Liver (tissue), 8 donors: ENCODE measurements at regions not wholly inside any gene's neighbourhood (a gene's known extent, or its start where the extent isn't known, plus 50 kb on each side); places are given as distances from the start of the nearest gene placed in this dataset.

ENCODE experiments used
- DNase-seq: peaks from one replicate; pipeline ENCODE4 v3.0.0-alpha.2; 2017; ENCODE audit warnings: low spot score
- H3K27ac ChIP-seq, 2 donors: one replicate each; pipeline ENCODE4 v1.7.0; 2013; ENCODE audit warnings: inconsistent platforms in 2 of 2, low read length in 2 of 2, control low read depth in 1 of 2, low read depth in 1 of 2, mild to moderate bottlenecking in 1 of 2
- H3K27me3 ChIP-seq, 4 donors: one replicate each; pipeline versions ENCODE4 v1.6.1 to v1.7.0; 2013; ENCODE audit warnings: low read length in 3 of 4, inconsistent platforms in 1 of 4, mild to moderate bottlenecking in 1 of 4, moderate library complexity in 1 of 4; ENCODE audit not compliant: control insufficient read depth in 4 of 4, insufficient read depth in 4 of 4
- H3K36me3 ChIP-seq, 4 donors: one replicate each; pipeline versions ENCODE4 v1.6.1 to v1.7.0; 2013; ENCODE audit warnings: low read length in 3 of 4, mild to moderate bottlenecking in 3 of 4, low read depth in 1 of 4, moderate library complexity in 1 of 4; ENCODE audit not compliant: control insufficient read depth in 4 of 4, insufficient read depth in 3 of 4
- H3K4me1 ChIP-seq, 4 donors: one replicate each; pipeline versions ENCODE4 v1.6.1 to v1.7.0; 2013; ENCODE audit warnings: low read length in 3 of 4, mild to moderate bottlenecking in 3 of 4, moderate library complexity in 1 of 4; ENCODE audit not compliant: control insufficient read depth in 4 of 4, insufficient read depth in 4 of 4
- H3K4me3 ChIP-seq, 3 donors: one replicate each; pipeline versions ENCODE4 v1.6.1 to v1.7.0; 2013; ENCODE audit warnings: low read length in 3 of 3, control low read depth in 1 of 3, low read depth in 1 of 3, mild to moderate bottlenecking in 1 of 3
- H3K9ac ChIP-seq, 2 donors: one replicate each; pipeline ENCODE4 v1.7.0; 2013; ENCODE audit warnings: low read length in 2 of 2, mild to moderate bottlenecking in 2 of 2, moderate library complexity in 2 of 2, control low read depth in 1 of 2, low read depth in 1 of 2
- H3K9me3 ChIP-seq, 4 donors: one replicate each; pipeline versions ENCODE4 v1.6.1 to v1.7.0; 2013; ENCODE audit warnings: low read length in 3 of 4; ENCODE audit not compliant: control insufficient read depth in 4 of 4
- ATF3 ChIP-seq: IDR thresholded peaks from 2 replicates; pipeline ENCODE4 v1.6.1; 2016; ENCODE audit warnings: antibody characterized with exemption
- EGR1 ChIP-seq, 2 donors: IDR thresholded peaks; 2 replicates each; pipeline ENCODE4 v1.6.1; 2016 to 2018; ENCODE audit warnings: antibody characterized with exemption in 2 of 2, low read depth in 2 of 2
- FOXA1 ChIP-seq: IDR thresholded peaks from 2 replicates; pipeline ENCODE4 v1.6.1; 2016; ENCODE audit warnings: antibody characterized with exemption
- FOXA2 ChIP-seq: IDR thresholded peaks from 2 replicates; pipeline ENCODE4 v1.6.1; 2016; ENCODE audit warnings: antibody characterized with exemption
- GABPA ChIP-seq, 2 donors: IDR thresholded peaks in 1 of 2; conservative IDR thresholded peaks in 1 of 2; 2 replicates each; pipeline ENCODE4 v1.6.1; 2016; ENCODE audit warnings: antibody characterized with exemption in 2 of 2, mild to moderate bottlenecking in 1 of 2, moderate library complexity in 1 of 2
- HNF4A ChIP-seq, 2 donors: conservative IDR thresholded peaks; 2 replicates each; pipeline ENCODE4 v1.6.1; 2016; ENCODE audit warnings: antibody characterized with exemption in 2 of 2, mild to moderate bottlenecking in 2 of 2
- HNF4G ChIP-seq: IDR thresholded peaks from 2 replicates; pipeline ENCODE4 v1.6.1; 2016; ENCODE audit warnings: antibody characterized with exemption
- JUND ChIP-seq, 2 donors: IDR thresholded peaks; 2 replicates each; pipeline ENCODE4 v1.6.1; 2016; ENCODE audit warnings: antibody characterized with exemption in 2 of 2
- MAX ChIP-seq: IDR thresholded peaks from 2 replicates; pipeline ENCODE4 v1.6.1; 2016; ENCODE audit warnings: antibody characterized with exemption
- NR2F2 ChIP-seq: IDR thresholded peaks from 2 replicates; pipeline ENCODE4 v1.6.1; 2016; ENCODE audit warnings: antibody characterized with exemption
- RAD21 ChIP-seq, 2 donors: IDR thresholded peaks; 2 replicates each; pipeline ENCODE4 v1.6.1; 2016; ENCODE audit warnings: antibody characterized with exemption in 2 of 2, mild to moderate bottlenecking in 2 of 2
- RXRA ChIP-seq, 2 donors: IDR thresholded peaks; 2 replicates each; pipeline ENCODE4 v1.6.1; 2017 to 2018; ENCODE audit warnings: antibody characterized with exemption in 2 of 2, mild to moderate bottlenecking in 1 of 2
- SP1 ChIP-seq: IDR thresholded peaks from 2 replicates; pipeline ENCODE4 v1.6.1; 2018; ENCODE audit warnings: antibody characterized with exemption, mild to moderate bottlenecking
- TAF1 ChIP-seq: conservative IDR thresholded peaks from 2 replicates; pipeline ENCODE4 v1.6.1; 2016; ENCODE audit warnings: antibody characterized with exemption, mild to moderate bottlenecking
- YY1 ChIP-seq: IDR thresholded peaks from 2 replicates; pipeline ENCODE4 v1.6.1; 2016; ENCODE audit warnings: antibody characterized with exemption, mild to moderate bottlenecking
- WGBS: extraction: QIAGEN DNeasy Blood & Tissue Kit; methylation state at CpG from one replicate; pipeline ENCODE4 v1.1.7; 2013; 5-methylcytosine and 5-hydroxymethylcytosine counted together
- TF ChIP-seq, protein P1 (sequence below): IDR thresholded peaks from 2 replicates; pipeline ENCODE4 v1.6.1; 2016; ENCODE audit warnings: antibody characterized with exemption
- TF ChIP-seq, protein P2 (sequence below): IDR thresholded peaks from 2 replicates; pipeline ENCODE4 v1.6.1; 2016; ENCODE audit warnings: antibody characterized with exemption, mild to moderate bottlenecking
- TF ChIP-seq, protein P3 (sequence below): fragments of 150-350 bp; IDR thresholded peaks from 2 replicates; pipeline ENCODE4 v1.5.1; 2017; ENCODE audit warnings: improper control_type of control experiment, low read depth, low read length; ENCODE audit not compliant: missing input control
- donor health status: healthy.
- donor health status: healthy.
- donor health status: healthy.
- donor health status: healthy.
- donor health status: healthy.

GRCh38 chr3:25053360-25053759, 374.7 kb upstream of the RARB start:
- TF ChIP-seq ATF3 (no peak), TAF1 (no peak), HNF4A (conservative IDR thresholded peaks at IDR 0.05) (peak; percentile 84), HNF4G (peak; percentile 16), SP1 (peak; percentile 59), MAX (peak; percentile 27), RXRA (IDR thresholded peaks at IDR 0.05) (peak; percentile 31 to 66), JUND (IDR thresholded peaks at IDR 0.05) (peak in 1 of 2 donors; percentile 49), EGR1 (IDR thresholded peaks at IDR 0.05; ENCODE audit: low read depth in 2 of 2) (no peak), FOXA2 (peak; percentile 14), RAD21 (IDR thresholded peaks at IDR 0.05) (peak; percentile 17 to 33), YY1 (peak; percentile 39), GABPA (IDR thresholded peaks at IDR 0.05 in 1 of 2, conservative IDR thresholded peaks at IDR 0.05 in 1 of 2) (no peak)
- TF ChIP-seq, protein P1, sequence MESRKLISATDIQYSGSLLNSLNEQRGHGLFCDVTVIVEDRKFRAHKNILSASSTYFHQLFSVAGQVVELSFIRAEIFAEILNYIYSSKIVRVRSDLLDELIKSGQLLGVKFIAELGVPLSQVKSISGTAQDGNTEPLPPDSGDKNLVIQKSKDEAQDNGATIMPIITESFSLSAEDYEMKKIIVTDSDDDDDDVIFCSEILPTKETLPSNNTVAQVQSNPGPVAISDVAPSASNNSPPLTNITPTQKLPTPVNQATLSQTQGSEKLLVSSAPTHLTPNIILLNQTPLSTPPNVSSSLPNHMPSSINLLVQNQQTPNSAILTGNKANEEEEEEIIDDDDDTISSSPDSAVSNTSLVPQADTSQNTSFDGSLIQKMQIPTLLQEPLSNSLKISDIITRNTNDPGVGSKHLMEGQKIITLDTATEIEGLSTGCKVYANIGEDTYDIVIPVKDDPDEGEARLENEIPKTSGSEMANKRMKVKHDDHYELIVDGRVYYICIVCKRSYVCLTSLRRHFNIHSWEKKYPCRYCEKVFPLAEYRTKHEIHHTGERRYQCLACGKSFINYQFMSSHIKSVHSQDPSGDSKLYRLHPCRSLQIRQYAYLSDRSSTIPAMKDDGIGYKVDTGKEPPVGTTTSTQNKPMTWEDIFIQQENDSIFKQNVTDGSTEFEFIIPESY, result peak; percentile 30
- whole genome bisulfite sequencing, result 29% methylated on average over 3 of the region's 3 CpGs
- H3K4me1 ChIP-seq, result peaks cover 0 to 13% (median 5%) of the 10 kb centered on the region in 4 donors
- H3K27ac ChIP-seq, result peak overlapping the region in 1 of 2 donors; percentile 30
- DNase-seq, result no peak
- H3K36me3 ChIP-seq, result no peaks in the 10 kb centered on the region
- no peaks in the 10 kb centered on the region for H3K27me3 ChIP-seq
- H3K9me3 ChIP-seq, result no peaks in the 10 kb centered on the region
- no peak overlapping the region for H3K4me3 ChIP-seq
- no peak overlapping the region for H3K9ac ChIP-seq

DNA sequence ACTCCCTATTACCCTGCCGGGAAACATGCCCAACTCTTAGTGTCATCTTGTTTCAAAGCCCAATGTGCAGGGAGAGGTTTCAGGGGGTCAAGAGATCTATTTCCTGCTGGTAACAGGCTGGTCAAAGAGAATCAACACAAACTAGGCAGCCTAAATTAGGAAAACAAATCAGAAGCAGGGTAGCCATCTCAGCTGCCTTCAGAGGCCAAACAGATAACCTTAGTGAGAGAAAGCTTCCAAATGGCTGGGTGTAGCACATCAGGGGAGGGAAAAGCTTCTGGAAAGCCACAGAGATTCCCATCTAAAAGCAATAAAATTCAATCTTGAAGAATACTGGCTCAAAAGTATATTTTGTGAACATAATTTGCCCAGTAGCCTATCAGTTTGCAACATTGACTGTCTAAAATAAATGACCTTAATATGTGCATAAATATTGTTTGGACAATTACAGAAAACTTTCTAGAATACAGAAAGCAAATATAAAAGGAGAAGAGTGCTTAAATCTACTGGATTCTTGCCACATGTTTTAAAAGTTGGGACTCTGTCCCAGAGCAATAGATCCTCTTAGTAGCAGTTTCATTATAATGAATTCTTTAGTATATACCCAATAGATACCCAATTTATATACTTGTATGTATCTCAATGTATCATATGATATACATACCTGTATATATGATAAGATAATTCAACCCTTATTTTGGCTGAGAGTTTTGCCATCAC, 371.9 kb upstream of the RARB start:
- H3K9ac ChIP-seq, result no peak overlapping the region
- no peaks in the 10 kb centered on the region for H3K27me3 ChIP-seq
- DNase-seq, result no peak
- H3K4me1 ChIP-seq, result peaks cover 0 to 13% (median 5%) of the 10 kb centered on the region in 4 donors
- no peak for TF ChIP-seq RXRA (IDR thresholded peaks at IDR 0.05)
- TF ChIP-seq, protein P1, result no peak
- no peak for TF ChIP-seq GABPA (IDR thresholded peaks at IDR 0.05 in 1 of 2, conservative IDR thresholded peaks at IDR 0.05 in 1 of 2)
- TF ChIP-seq NR2F2, result no peak
- TF ChIP-seq, protein P2, sequence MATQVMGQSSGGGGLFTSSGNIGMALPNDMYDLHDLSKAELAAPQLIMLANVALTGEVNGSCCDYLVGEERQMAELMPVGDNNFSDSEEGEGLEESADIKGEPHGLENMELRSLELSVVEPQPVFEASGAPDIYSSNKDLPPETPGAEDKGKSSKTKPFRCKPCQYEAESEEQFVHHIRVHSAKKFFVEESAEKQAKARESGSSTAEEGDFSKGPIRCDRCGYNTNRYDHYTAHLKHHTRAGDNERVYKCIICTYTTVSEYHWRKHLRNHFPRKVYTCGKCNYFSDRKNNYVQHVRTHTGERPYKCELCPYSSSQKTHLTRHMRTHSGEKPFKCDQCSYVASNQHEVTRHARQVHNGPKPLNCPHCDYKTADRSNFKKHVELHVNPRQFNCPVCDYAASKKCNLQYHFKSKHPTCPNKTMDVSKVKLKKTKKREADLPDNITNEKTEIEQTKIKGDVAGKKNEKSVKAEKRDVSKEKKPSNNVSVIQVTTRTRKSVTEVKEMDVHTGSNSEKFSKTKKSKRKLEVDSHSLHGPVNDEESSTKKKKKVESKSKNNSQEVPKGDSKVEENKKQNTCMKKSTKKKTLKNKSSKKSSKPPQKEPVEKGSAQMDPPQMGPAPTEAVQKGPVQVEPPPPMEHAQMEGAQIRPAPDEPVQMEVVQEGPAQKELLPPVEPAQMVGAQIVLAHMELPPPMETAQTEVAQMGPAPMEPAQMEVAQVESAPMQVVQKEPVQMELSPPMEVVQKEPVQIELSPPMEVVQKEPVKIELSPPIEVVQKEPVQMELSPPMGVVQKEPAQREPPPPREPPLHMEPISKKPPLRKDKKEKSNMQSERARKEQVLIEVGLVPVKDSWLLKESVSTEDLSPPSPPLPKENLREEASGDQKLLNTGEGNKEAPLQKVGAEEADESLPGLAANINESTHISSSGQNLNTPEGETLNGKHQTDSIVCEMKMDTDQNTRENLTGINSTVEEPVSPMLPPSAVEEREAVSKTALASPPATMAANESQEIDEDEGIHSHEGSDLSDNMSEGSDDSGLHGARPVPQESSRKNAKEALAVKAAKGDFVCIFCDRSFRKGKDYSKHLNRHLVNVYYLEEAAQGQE, result no peak
- TF ChIP-seq SP1, result no peak
- TF ChIP-seq HNF4G, result no peak
- TF ChIP-seq JUND (IDR thresholded peaks at IDR 0.05), result no peak
- TF ChIP-seq, protein P3, sequence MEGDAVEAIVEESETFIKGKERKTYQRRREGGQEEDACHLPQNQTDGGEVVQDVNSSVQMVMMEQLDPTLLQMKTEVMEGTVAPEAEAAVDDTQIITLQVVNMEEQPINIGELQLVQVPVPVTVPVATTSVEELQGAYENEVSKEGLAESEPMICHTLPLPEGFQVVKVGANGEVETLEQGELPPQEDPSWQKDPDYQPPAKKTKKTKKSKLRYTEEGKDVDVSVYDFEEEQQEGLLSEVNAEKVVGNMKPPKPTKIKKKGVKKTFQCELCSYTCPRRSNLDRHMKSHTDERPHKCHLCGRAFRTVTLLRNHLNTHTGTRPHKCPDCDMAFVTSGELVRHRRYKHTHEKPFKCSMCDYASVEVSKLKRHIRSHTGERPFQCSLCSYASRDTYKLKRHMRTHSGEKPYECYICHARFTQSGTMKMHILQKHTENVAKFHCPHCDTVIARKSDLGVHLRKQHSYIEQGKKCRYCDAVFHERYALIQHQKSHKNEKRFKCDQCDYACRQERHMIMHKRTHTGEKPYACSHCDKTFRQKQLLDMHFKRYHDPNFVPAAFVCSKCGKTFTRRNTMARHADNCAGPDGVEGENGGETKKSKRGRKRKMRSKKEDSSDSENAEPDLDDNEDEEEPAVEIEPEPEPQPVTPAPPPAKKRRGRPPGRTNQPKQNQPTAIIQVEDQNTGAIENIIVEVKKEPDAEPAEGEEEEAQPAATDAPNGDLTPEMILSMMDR, result no peak
- TF ChIP-seq TAF1, result no peak
- no peak for TF ChIP-seq HNF4A (conservative IDR thresholded peaks at IDR 0.05)
- TF ChIP-seq YY1, result no peak
- TF ChIP-seq ATF3, result no peak
- TF ChIP-seq RAD21 (IDR thresholded peaks at IDR 0.05), result no peak
- no peak for TF ChIP-seq FOXA1
- no peak for TF ChIP-seq FOXA2
- TF ChIP-seq MAX, result no peak
- TF ChIP-seq EGR1 (IDR thresholded peaks at IDR 0.05; ENCODE audit: low read depth in 2 of 2), result no peak
- H3K27ac ChIP-seq, result no peak overlapping the region
- no peaks in the 10 kb centered on the region for H3K9me3 ChIP-seq
- 82% methylated on average over 1 of the region's 1 CpG for WGBS
- no peak overlapping the region for H3K4me3 ChIP-seq
- H3K36me3 ChIP-seq, result no peaks in the 10 kb centered on the region
